ENCODE measurements at regions not wholly inside any gene's neighbourhood (a gene's known extent, or its start where the extent isn't known, plus 50 kb on each side); places are given as distances from the start of the nearest gene placed in this dataset.

GRCh38 chr21:41052820-41053555 lies 115.0 kb upstream of the BACE2 start:
- no peak for TF ChIP-seq KDM1A (IDR thresholded peaks at IDR 0.05; ENCODE audit: borderline replicate concordance, low read length)
- no peak for TF ChIP-seq SP4 (IDR thresholded peaks at IDR 0.05; ENCODE audit: low read length)
- no peak for TF ChIP-seq JUN (IDR thresholded peaks at IDR 0.05; ENCODE audit: low read depth, low read length)
- TF ChIP-seq EP300 (IDR thresholded peaks at IDR 0.05; ENCODE audit: borderline replicate concordance in 1 of 2, low read depth in 2 of 2, low read length in 2 of 2) = no peak
- TF ChIP-seq CREB1 (IDR thresholded peaks at IDR 0.05) = no peak
- TF ChIP-seq CHD2 (IDR thresholded peaks at IDR 0.05; ENCODE audit: low read length) = no peak
- no peak for TF ChIP-seq KDM4A (IDR thresholded peaks at IDR 0.05; ENCODE audit: low read depth, low read length, severe bottlenecking)
- no peak overlapping the region for H2BK15ac ChIP-seq (ENCODE audit: low read length)
- no peaks in the 10 kb centered on the region for H3K9me3 ChIP-seq (ENCODE audit: insufficient read depth in 2 of 2, low read depth in 1 of 2, low read length in 1 of 2)
- no peak overlapping the region for H3K18ac ChIP-seq (ENCODE audit: extremely low read depth, low read length)
- H3K36me3 ChIP-seq (ENCODE audit: control insufficient read depth in 2 of 4, insufficient read depth in 4 of 4, low read length in 3 of 4) = no peaks in the 10 kb centered on the region
- ChIA-PET POLR2A (ENCODE audit: partially characterized antibody) (no interaction called here), CTCF (ENCODE audit: partially characterized antibody) (interaction anchor here (1.0 kb wide), 1 partner anchor 222 kb away, joined by 3 read pairs; no protein-coding TSS in a partner anchor)
- no peak overlapping the region for H3K4ac ChIP-seq (replicated peaks; ENCODE audit: insufficient read length, low read depth, low read length)
- no peak overlapping the region for H3K4me3 ChIP-seq (ENCODE audit: extremely low read depth in 1 of 4, insufficient read depth in 2 of 4, low read depth in 3 of 4, low read length in 4 of 4)
- H3K56ac ChIP-seq (replicated peaks; ENCODE audit: insufficient read length, low read depth, low read length) = no peak overlapping the region
- no peak overlapping the region for H4K5ac ChIP-seq (ENCODE audit: insufficient read length, low read depth, low read length)
- no peak overlapping the region for H4K8ac ChIP-seq (ENCODE audit: extremely low read depth, insufficient read depth, low read length)
- H3K79me1 ChIP-seq (ENCODE audit: low read depth, low read length) = no peaks in the 10 kb centered on the region
- no peak overlapping the region for H4K91ac ChIP-seq (replicated peaks; ENCODE audit: insufficient read length, low read length)
- 93% methylated on average over 15 of the region's 15 CpGs; no CpG with 5 or more reads in 1 of the 2 experiments for WGBS, 2 experiments (ENCODE audit: extremely low coverage in 1 of 2, insufficient coverage in 1 of 2, insufficient read length in 1 of 2, insufficient replicate concordance in 2 of 2, low coverage in 1 of 2, low lambda C conversion rate in 2 of 2, missing lambda C conversion rate in 1 of 2)
- no peak overlapping the region for H3K14ac ChIP-seq (ENCODE audit: insufficient read length)
- no peak overlapping the region for H2AFZ ChIP-seq (ENCODE audit: low read length)
- no peak overlapping the region for H3K9ac ChIP-seq (replicated peaks in 1 of 4; ENCODE audit: extremely low read depth in 1 of 4, low read depth in 3 of 4, low read length in 3 of 4)
- DNase-seq (ENCODE audit: low read depth in 1 of 2, low spot score in 2 of 2) (no peak), FAIRE-seq (no peak)
- no peaks in the 10 kb centered on the region for H4K20me1 ChIP-seq (replicated peaks in 1 of 2; ENCODE audit: control insufficient read depth in 1 of 2, insufficient read depth in 2 of 2, low read length in 2 of 2)
- no peak overlapping the region for H2BK5ac ChIP-seq (ENCODE audit: low read depth, low read length)
- H3K23ac ChIP-seq (ENCODE audit: insufficient read length) = no peak overlapping the region
- H3K4me1 ChIP-seq (replicated peaks in 1 of 4; ENCODE audit: control insufficient read depth in 3 of 4, insufficient read depth in 4 of 4, low read length in 3 of 4) = no peaks in the 10 kb centered on the region; a peak in 1 of 7 replicates
- H3K27me3 ChIP-seq (replicated peaks in 1 of 4; ENCODE audit: control insufficient read depth in 3 of 4, extremely low read depth in 1 of 4, insufficient read depth in 3 of 4, low read length in 3 of 4) = no peaks in the 10 kb centered on the region; a peak in 1 of 7 replicates
- H2BK12ac ChIP-seq (ENCODE audit: low read depth, low read length) = no peak overlapping the region
- H2AK5ac ChIP-seq (ENCODE audit: low read depth, low read length) = no peak overlapping the region
- H3K23me2 ChIP-seq (ENCODE audit: low read depth, low read length) = no peaks in the 10 kb centered on the region
- H3K79me2 ChIP-seq (ENCODE audit: control insufficient read depth in 1 of 2, insufficient read depth in 2 of 2, low read length in 2 of 2) = no peaks in the 10 kb centered on the region
- no peak overlapping the region for H2BK120ac ChIP-seq (replicated peaks; ENCODE audit: low read depth, low read length)
- no peak overlapping the region for H2BK20ac ChIP-seq (ENCODE audit: low read length)
- no peak overlapping the region for H3K4me2 ChIP-seq (ENCODE audit: insufficient read depth in 1 of 2, low read depth in 2 of 2, low read length in 2 of 2)
- no peak overlapping the region for H3K27ac ChIP-seq (ENCODE audit: low read depth, low read length)

Data from H1 (cell line).